ENCODE measurements at regions not wholly inside any gene's neighbourhood (a gene's known extent, or its start where the extent isn't known, plus 50 kb on each side); places are given as distances from the start of the nearest gene placed in this dataset.
"Not testable (repeated sequence)": the region's sequence is repeated elsewhere in the genome, so short reads cannot be mapped to it uniquely, and the experiment has no call there.

GRCh38 chr5:143913008-143913752 lies 101.2 kb downstream of the HMHB1 start:
- no peak for DNase-seq

GRCh38 chr5:143914756-143915155 lies 102.8 kb downstream of the HMHB1 start:
- DNase-seq = no peak

- no peak for DNase-seq
Measured at GRCh38 chr5:143916451-143916850, 104.5 kb downstream of the HMHB1 start.

- DNase-seq = no peak
Measured at GRCh38 chr5:143918961-143919360, 107.0 kb downstream of the HMHB1 start.

GRCh38 chr5:143920772-143921171 lies 108.8 kb downstream of the HMHB1 start:
- DNase-seq = no peak

- no peak for DNase-seq
Measured at GRCh38 chr5:143921525-143922311, 109.8 kb downstream of the HMHB1 start.

- DNase-seq = no peak
Measured at GRCh38 chr5:143922718-143923117, 110.8 kb downstream of the HMHB1 start.

GRCh38 chr5:143923634-143924266 lies 111.8 kb downstream of the HMHB1 start:
- DNase-seq = no peak

GRCh38 chr5:143924311-143924978 lies 112.5 kb downstream of the HMHB1 start:
- no peak for DNase-seq

GRCh38 chr5:143924979-143925325 lies 113.0 kb downstream of the HMHB1 start:
- DNase-seq = not testable (repeated sequence)

- DNase-seq = no peak
Measured at GRCh38 chr5:143929486-143929885, 117.5 kb downstream of the HMHB1 start.

- no peak for DNase-seq
Measured at GRCh38 chr5:143930561-143930960, 118.6 kb downstream of the HMHB1 start.

GRCh38 chr5:143931476-143931875 lies 119.5 kb downstream of the HMHB1 start:
- no peak for DNase-seq

- DNase-seq = no peak
Measured at GRCh38 chr5:143931986-143932385, 120.0 kb downstream of the HMHB1 start.

GRCh38 chr5:143932584-143932983 lies 120.6 kb downstream of the HMHB1 start:
- DNase-seq = no peak

- DNase-seq = no peak
Measured at GRCh38 chr5:143933451-143933850, 121.5 kb downstream of the HMHB1 start.

GRCh38 chr5:143934821-143935220 lies 122.9 kb downstream of the HMHB1 start:
- DNase-seq = no peak

GRCh38 chr5:143938230-143938629 lies 126.3 kb downstream of the HMHB1 start:
- DNase-seq = no peak

GRCh38 chr5:143946837-143947236 lies 134.9 kb downstream of the HMHB1 start:
- DNase-seq = no peak

- DNase-seq = no peak
Measured at GRCh38 chr5:143947313-143947712, 135.4 kb downstream of the HMHB1 start.

- no peak for DNase-seq
Measured at GRCh38 chr5:143952809-143953208, 140.8 kb downstream of the HMHB1 start.

GRCh38 chr5:143953851-143954250 lies 141.9 kb downstream of the HMHB1 start:
- no peak for DNase-seq

- DNase-seq = no peak
Measured at GRCh38 chr5:143955141-143955540, 143.2 kb downstream of the HMHB1 start.
